HG03354 (cell line): ENCODE measurements at regions not wholly inside any gene's neighbourhood (a gene's known extent, or its start where the extent isn't known, plus 50 kb on each side); places are given as distances from the start of the nearest gene placed in this dataset.
"Not testable (repeated sequence)": the region's sequence is repeated elsewhere in the genome, so short reads cannot be mapped to it uniquely, and the experiment has no call there.

Experiments used
- ATAC-seq: cut with Tn5 transposase; IDR thresholded peaks from one replicate; pipeline ENCODE4 v1.9.1; 2021; ENCODE audit warnings: mild to moderate bottlenecking; ENCODE audit not compliant: unreplicated experiment, poor library complexity, severe bottlenecking

DNA sequence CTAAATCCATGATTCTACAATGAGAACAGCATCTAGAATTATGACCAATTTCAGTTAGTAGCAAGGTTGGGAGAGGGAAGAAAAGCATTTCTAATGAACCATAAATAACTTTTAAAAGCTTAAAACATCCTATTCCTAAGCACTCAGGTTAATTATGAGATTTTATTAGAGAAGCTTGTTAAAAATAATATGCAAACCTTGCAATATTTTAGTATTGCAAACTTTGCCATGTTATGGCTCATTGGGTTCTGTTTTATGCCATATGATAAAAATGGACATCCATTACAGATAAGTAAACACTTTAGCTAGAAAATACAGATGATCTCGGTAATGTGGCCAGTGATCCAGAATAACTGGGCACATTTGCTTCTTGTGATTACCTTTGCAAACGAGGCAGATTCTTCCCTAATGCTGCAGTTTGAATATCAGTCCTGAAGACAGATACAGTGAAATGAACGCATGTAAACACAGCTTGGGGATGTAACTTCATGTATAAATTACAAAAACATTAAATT is 447.0 kb downstream of the PLK2 start:
- ATAC-seq = no peak

GRCh38 chr5:58012102-58012501 is 447.8 kb downstream of the PLK2 start:
- no peak for ATAC-seq

GRCh38 chr5:58011301-58011700 is 448.6 kb downstream of the PLK2 start:
- ATAC-seq = no peak

- no peak for ATAC-seq
Measured at GRCh38 chr5:58009754-58010153, 450.1 kb downstream of the PLK2 start.

DNA sequence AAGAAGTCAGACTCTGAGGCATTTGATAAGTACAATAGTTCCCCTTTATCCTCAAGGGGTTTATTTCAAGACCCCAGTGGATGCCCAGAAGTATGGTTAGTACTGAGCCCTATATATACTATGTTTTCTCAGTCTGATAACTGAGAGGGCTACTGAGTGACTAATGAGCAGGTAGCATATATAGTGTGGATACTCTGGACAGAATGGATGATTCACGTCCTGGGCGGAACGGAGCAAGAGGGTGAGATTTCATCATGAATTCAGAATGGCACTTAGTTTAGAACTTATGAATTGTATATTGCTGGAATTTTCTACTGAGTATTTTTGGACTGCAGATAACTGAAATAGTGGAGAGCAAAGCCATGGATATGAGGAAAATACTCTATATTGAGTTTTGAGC is 457.6 kb downstream of the PLK2 start:
- no peak for ATAC-seq

DNA sequence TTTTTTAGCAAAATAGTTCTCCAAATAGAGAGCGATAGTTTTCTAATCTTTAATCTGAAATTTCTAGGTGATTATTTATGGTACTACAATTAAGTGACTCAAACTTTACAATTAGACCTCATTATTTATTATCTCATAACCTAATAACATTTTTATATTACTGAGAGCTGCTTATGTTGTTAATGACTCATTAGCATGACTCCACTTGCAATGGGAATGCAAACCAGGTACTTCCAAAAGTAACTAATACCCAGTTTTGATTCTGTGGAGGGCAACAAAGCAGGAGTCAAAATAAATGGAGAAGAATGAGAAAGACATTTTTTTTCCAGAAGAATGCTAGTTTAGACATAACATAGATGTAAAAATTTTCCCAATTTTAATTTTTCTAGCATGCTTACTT is 466.0 kb downstream of the PLK2 start:
- ATAC-seq = no peak

DNA sequence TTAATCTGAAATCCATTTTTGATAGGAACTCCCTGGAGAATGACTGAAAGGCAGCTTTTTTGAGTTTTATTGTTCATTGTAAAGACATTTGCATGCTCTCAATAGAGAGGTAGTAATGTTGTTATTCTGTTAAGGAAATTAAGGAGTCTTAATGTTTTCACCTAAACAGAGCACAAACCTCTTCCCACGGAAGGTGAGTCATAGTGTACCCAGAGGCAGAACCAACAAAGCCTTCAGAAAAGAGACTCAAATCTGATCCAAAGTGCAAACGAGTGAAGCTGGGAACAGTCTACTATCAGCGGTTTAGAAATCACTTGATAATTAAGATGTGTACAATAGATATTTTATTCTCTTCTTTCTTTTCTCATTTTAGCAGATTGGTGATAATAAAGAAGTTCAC is 470.5 kb downstream of the PLK2 start:
- ATAC-seq = no peak

DNA sequence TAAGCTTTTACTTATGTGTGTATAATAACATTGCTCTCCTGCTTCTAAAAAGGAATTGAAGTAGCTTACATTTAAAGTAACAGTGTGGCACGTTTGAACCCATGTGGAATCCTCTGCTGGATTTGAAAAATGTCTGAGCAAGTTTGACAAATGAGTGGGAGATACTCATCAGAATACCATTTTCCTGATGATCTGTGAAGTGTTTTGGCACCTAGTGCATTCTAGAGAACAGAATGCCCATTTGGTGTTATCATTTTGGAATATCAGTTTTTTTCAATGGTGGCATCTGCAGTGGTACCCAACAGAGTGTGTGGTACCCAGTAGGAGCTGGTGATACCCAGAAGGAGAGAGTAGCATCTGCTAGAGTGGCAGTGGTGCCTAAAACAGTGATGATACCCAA is 471.1 kb downstream of the PLK2 start:
- ATAC-seq = no peak

- no peak for ATAC-seq
Measured at GRCh38 chr5:57987552-57987951, 472.3 kb downstream of the PLK2 start.

- ATAC-seq = no peak
Measured at GRCh38 chr5:57986761-57987341, 473.0 kb downstream of the PLK2 start.

GRCh38 chr5:57983426-57983825 is 476.5 kb downstream of the PLK2 start:
- ATAC-seq = no peak

- ATAC-seq = no peak
Measured at GRCh38 chr5:57979671-57980070, 480.2 kb downstream of the PLK2 start.

DNA sequence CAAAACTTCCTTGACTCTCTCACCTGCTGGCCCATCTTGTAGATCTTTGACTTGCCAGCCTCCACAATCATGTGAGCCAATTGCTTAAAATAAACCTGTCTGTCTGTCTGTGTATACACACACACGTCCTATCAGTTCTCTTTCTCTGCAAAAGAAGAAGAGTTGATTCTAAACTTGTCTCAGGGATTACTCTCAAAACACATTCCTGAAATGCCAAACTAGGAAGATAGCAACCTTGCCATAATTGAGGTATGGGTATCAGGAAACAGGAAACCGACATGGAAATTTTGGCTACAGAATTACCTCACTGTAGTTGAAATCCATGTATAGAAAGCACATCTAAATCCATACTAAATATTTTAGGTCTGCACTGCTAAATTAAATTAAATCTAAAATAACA is 483.4 kb downstream of the PLK2 start:
- ATAC-seq = no peak

- not testable (repeated sequence) for ATAC-seq
Measured at GRCh38 chr5:57972099-57972498, 487.8 kb downstream of the PLK2 start.

DNA sequence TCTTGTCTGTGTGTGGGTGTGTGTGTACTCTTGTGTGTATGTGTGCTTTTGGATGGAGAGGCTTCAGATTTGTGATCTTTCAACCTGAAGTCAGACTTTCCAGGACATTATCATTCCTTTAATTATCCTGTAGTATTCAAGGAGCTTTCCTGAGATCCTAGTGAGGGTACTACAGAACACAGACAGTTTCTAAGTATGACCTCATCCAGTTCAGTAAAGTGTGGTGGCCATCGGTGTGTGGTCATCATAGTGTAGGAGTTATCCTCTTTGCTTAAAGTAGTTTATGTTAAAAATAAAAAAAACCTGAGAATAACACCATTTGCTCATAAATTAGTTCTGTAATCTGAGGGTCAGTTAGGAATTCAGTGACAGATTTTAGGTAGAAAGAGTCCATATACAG is 478.0 kb upstream of the ACTBL2 start:
- ATAC-seq = no peak

- ATAC-seq = no peak
Measured at GRCh38 chr5:57956636-57957035, 474.0 kb upstream of the ACTBL2 start.

DNA sequence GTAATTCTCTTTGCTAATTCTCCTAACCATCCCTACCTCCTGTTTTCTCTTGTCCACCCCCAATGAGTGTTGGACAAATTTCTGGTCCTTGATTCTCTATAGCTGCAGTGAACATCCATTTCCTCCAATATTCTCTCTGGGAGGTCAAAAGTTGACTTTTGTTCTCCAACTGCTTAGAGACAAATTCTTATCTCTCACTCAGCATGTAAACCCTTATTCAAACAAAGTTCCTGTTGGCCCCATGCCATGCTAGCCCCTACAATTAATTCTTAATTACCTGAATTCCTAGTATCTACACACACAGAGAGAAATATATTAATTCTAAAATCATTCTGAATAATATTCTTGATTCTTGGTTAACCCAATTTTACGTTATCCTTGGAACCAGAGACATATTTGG is 472.9 kb upstream of the ACTBL2 start:
- no peak for ATAC-seq

DNA sequence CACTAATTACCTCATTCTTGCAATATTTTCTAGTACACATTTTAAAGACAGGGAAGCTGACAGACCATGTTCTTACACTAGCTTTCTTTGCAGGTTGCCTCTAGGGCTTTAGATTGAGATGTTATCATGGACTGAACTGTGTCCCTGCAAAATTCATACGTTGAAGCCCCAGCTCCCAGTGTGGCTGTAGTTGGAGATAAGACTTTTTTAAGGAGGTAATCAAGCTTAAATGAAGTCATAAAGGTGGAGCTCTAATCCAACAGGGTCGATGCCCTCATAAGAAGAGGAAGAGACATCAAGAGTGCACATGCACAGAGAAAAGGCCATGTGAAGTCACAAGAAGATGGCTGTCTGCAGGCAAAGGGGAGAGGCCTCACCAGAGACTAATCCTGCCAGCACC is 471.2 kb upstream of the ACTBL2 start:
- no peak for ATAC-seq

DNA sequence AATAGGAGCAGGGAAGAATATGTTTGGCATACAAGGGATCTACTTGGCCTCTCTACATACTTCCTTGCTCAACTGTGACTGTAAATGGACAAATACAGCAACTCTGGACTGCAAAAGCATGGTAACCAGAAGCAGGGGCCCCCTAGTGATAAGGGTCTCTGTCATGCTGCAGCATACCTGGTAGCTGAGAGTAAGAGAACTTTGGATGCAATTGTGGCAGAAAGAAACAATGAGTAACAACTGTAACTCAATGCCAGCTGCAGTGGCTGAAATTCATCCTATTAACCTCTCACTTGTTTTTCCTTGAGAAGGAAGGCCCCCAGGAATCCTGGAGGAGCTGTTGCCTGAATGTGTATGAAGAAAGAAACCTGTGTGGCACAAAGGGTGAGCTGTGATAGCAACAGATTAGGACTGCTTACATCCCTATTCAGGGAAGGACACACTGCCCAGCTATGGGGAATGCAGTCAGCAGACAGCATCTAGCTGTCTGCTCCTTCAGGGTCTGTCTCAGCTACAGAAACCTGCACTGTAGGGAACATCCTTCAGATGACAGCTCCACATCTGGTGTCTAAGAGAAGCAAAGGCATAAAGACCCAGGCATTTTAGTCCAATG is 468.1 kb upstream of the ACTBL2 start:
- no peak for ATAC-seq

GRCh38 chr5:57948091-57948490 is 465.5 kb upstream of the ACTBL2 start:
- ATAC-seq = no peak

- no peak for ATAC-seq
Measured at GRCh38 chr5:57947181-57947580, 464.6 kb upstream of the ACTBL2 start.

- ATAC-seq = no peak
Measured at GRCh38 chr5:57940879-57941278, 458.3 kb upstream of the ACTBL2 start.
